HG03039 (cell line): ENCODE measurements at regions not wholly inside any gene's neighbourhood (a gene's known extent, or its start where the extent isn't known, plus 50 kb on each side); places are given as distances from the start of the nearest gene placed in this dataset.
A peak's percentile ranks its signal among the peaks of the same experiment; 100 is the strongest.

Experiments
- ATAC-seq: cut with Tn5 transposase; IDR thresholded peaks from one replicate; pipeline ENCODE4 v1.9.1; 2021; ENCODE audit warnings: mild to moderate bottlenecking, moderate library complexity; ENCODE audit not compliant: unreplicated experiment

DNA sequence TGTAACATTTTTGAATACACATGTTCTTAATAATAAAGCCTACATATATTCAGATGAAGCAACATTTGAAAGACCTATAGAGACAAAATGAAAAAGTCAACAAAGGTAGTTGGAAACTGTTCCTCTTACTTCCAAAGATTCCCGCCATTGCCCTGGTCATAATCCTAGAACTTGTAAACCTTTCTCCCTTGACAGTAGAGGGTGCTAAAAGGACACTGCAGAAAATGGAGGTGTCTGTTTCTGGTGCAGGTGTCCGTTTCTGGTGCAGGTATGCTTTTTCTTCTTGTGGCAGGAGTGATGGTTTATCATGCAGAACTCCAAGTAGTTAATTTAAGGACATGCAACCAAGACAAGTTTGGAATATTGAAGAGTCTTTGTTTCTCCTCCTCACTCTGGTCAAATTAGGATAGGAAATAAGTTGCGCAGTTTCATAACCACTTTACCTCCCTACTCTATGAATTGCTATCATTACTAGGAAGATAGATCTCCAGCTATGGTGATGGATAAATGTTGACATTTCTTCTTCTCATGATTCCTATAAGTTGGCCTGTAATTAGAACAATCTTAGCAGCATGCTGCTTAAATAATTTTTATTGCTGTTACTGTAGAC is 56.0 kb upstream of the FAM174A start:
- no peak for ATAC-seq

DNA sequence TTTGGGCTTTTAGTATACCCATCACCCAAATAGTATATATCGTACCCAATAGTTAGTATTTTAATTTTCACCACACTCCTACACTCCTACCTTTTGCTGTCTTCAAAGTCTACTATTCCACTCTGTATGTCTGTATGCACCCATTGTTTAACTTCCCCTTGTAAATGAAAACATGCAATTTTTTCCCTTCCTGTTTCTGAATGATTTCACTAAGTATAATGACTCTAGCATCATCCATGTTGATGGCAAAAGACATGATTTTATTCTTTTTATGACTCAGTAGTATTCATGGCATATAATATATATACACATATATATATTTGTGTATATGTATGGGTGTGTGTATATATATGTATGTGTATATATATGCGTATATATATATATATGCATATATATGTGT is 63.1 kb upstream of the FAM174A start:
- ATAC-seq, result no peak

DNA sequence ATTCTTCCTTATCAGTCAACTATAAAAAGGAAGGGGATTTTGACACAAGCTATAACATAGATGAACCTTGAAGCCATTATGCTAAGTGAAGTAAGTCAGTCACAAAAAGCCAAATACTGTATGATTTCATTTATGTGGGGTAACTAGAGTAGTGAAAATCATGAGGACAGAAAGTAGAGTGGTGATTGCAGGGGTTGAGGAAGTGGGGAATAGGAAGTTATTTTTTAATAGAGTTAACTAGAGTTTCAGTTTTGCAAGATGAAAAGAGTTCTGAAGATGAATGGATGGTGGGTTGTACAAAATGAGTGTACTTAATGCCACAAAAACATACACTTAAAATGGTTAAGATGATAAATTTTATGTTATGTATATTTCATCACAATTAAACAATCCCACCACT is 65.4 kb upstream of the FAM174A start:
- ATAC-seq, result no peak

DNA sequence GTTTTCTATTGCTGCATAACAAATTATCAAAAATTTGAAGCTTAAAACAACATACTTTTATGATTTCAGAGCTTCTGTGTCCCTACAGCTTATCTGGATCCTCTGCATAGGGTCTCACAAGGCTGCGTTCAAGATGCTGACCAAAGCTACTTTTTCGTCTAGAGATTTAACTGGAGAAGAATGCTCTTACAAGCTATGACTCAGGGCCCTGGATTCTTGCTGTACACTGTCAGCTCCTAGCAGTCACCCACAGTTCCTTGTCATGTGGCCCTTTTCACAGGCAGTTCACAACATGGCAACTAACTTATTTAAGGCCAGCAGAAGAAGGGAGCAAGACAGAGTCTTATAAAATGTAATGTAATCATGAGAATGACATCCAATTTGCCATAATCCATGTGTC is 70.8 kb upstream of the FAM174A start:
- no peak for ATAC-seq

DNA sequence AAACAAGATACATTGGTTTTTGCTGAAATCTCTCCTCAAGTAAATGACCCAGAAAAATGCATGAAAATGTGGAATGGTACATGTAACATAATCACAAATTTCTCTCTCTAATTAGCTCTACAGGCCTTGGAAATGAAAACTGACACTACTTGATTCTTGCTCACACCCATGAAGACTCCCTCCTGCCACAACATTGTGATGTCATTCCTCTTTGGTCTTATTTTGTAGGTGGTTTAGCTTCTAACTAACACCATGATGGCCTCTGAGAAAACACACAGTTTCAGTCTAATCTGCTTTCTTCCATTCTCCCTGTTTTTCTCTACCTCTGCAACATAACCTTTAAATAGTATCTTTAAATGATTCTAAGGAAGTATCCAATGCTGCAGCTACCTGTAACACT is 78.6 kb upstream of the FAM174A start:
- no peak for ATAC-seq

DNA sequence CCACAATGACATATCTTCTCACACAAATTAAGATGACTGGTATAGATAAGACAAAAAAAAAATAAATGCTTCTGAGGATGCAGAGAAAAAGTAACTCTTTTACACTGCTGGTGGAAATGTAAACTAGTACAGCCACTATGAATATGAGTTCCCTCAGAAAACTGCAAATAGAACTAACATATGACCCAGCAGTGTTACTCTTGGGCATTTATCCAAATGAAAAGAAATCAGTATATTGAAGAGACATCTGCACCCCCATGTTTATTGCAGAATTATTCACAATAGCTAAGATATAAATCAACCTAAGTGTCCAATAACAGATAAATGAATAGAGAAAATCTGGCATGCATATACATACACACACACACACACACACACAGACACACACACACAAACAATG is 83.0 kb upstream of the FAM174A start:
- no peak for ATAC-seq

DNA sequence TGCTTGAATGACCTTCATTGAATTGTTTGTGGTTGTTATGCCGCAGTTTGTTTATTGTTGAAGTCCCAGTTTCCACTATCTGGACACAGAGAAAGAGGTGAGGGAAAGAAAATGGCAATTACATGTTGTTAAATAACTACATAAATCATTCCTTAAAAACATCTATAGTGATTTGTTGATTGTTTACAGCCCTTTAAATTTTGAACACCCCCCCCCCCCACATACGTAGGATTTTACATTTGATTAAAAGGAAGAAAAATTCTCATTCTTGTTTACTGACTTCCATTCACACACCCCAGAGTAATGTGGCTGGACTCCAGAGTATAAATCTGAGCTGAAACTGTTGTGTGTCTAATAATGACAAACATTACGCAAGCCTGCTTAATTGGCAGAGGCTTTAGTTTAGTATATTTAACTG is 87.1 kb upstream of the FAM174A start:
- no peak for ATAC-seq

DNA sequence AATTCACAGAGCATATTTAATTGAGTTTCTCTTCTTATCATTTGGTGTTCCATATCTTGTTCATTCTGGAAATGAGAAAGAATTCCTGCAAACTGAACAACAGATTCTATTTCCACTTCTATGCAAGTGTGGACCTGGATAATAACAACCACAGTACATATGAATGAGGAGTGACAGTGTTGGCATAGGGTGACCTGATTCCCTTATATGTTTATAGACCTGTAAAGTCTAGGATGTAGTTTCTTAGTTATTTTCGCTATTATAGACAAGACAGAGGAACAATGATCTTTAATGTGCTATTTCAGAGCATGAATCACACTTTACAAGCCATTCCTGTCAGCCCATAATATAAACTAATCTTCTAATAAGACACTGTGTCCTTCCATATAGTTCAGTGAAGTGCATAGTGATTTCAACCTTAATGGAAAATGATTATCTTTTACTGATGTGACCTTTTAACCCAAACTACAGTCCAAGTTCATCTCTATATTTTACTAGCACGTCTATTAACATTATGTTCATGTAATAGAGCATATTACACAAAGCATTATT is 88.2 kb upstream of the FAM174A start:
- ATAC-seq, result no peak

DNA sequence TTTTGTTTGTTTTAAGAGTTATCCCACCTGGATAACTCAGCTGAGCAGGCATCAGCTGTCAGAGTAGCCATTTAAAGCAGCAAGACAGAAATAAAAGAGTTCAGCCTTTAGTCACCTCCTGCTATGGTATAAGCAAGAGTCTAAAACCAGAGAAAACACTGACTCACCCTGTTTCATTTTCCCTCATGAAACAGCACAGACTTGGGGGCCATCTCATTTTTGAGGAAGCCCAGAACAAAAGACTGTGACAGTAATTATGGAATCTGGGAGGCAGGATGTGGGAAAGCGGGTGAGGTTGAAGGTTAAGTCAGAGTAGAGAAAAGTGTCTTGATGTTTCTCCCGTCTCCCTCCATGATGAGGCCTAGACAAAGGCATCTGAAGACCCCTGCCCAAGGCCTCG is 90.2 kb upstream of the FAM174A start:
- no peak for ATAC-seq

DNA sequence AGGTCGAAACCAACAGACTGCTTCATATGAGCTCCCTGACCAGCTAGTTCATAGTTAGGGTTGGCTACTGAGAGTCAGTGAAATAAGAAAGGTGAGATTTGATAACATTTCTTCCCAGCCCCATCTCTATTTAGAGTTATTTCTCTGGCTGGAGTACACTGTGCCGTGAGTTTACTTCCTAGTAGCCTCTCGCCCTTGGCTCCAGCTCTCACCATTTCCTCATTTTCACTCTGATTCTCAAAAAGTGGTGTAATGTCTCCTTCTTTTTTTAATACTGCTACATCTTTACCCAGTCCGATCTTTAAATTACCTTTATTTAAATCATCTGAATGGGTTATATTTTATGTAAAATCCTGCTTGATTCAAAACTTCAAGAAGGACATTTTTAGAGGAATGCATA is 100.4 kb upstream of the FAM174A start:
- no peak for ATAC-seq

DNA sequence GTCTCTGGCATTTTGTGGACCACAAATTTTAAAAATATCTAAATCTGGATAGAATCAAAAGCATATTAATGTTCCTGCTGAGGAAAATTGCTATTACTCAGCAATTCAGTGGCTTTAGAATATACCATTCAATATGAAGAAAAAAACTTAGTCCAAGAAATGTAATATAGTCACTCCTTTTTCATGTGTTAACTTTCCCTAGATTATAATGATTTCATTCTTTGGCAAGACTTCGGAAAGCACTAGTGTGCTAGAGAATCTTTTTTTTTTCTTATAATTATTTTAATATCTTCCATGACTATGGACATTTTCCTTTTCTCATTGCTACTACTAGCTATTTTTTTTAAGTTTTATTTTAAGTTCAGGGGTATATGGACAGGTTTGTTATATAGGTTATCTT is 102.4 kb upstream of the FAM174A start:
- no peak for ATAC-seq

DNA sequence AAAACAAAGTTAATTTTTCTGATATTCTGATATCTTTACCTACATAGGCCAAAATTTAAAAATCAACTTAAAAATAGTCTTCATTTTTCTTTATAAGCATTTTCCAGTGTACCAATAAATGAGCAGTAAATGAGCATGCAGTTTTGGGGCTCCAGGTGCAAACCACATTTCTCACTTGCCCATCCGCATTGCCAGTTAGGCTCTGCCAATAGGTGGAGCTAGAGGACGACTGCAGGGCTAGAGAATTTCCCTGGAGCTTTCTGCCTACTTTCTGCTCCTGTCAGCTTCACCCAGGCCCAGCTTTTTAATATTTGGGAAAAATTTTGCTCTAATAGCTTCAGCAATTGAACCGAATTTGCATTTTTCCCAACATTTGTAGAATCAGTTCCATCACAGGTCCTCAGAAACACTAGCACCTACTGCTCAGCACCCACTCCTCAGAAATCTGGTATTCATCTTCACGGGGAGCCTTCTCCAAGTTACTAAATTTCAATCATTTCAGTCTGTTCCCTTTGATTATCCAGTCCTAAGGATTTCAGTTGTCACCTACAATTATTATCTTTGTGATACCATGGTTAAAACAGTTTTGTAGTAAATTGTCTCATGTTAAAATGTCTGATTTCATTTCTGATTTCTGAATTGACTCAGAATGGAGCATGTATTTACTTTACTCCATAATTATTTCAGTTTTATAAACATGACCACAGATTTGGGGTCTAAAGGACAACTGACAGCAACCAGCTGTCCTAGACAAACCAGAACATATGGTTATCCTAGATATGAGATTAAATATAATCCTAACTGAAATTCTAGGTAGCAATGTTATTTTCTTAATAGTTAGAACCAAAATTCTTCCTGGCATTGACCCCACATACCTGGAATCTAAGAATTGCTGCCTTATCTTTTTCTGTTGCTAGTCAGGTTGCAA is 104.6 kb upstream of the FAM174A start:
- ATAC-seq, result peak; percentile 82

DNA sequence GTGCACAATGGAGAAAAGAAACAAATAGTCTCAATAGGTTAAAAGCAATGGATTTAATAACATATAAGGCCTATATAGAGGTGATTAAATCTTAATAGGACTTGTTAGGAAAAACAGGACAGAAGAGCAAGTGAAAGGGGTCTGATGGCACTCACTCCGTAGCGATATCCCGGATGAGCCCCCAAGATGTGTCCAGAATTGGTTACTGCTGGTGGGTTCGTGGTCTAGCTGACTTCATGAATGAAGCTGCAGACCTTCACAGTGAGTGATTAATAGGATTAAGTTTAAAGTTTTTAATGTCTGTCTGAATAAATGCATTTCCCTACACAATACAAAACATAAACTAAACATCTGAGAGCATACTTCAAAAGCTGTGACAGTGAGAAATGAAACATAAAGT is 110.4 kb upstream of the FAM174A start:
- no peak for ATAC-seq

DNA sequence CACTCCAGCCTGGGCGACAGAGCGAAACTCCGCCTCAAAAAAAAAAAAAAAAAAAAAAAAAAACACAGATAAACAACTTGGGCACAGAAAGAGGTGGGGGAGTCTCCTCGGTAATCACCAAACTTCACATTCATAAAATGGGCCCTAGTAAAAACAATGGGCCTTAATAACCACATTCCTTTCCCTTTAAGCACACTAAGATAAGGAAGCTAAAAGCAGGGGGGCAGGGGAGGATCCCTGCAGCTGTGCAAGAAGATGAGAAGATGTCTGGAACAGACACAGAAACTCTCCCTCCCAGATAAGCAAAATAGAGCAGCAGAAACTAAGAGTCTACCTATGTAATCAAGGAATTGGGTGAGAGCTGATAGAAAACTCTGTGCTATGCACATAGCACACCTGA is 111.2 kb upstream of the FAM174A start:
- no peak for ATAC-seq

DNA sequence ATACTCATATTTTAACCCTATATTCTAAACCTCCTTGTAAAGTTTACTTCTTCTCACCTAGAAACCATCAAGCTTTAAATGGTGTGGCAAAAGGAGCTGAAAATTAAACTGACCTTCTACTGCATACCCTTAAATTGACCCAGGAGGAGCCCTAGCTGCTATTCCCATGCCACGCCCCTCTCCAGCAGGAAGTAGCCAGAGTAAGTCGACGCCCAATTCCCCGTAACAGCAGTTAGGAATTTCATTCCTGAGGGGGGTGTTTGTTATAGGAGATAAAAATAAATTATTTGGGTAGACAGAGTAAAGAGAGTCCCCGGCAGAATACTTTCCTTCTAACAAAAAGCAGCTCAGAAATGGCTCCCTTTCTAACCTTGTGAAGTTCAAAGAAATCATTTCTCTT is 111.8 kb upstream of the FAM174A start:
- ATAC-seq, result no peak

DNA sequence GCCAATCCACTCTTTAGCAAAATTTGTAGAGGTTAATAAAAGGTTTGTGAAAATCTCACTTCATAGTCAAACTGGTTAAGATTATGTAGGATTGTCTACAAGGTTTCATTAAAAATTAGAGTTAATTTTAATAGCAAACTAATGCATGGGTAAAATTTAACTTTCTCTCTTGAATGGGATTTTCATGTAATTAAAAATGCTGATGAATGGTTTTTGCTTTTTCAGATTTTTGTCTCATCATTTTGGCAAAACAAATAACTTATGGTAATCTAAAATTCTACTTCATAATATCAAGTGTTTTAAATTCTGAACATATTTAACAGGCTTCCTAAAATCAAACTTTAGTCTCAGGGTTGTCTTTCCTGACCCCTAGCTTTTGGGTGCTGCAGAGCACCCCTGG is 113.8 kb upstream of the FAM174A start:
- no peak for ATAC-seq

DNA sequence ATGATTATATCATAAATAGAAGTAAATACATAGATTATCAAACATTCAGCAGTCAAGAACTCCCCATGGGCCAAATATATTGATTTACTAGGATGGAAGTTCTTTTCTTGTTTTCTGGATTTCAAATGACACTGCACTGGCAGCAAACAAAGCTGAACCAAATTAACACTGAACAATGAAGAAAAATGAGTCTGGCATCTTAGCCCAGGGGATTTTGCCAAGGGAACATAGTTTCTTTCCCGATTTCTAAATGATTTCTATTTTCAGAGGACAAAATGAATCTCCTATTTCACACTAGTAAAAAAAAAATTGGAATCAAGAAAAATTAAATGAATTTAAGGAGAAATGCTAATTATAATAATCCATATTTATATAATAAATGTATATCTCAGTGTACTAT is 116.9 kb upstream of the FAM174A start:
- ATAC-seq, result no peak

DNA sequence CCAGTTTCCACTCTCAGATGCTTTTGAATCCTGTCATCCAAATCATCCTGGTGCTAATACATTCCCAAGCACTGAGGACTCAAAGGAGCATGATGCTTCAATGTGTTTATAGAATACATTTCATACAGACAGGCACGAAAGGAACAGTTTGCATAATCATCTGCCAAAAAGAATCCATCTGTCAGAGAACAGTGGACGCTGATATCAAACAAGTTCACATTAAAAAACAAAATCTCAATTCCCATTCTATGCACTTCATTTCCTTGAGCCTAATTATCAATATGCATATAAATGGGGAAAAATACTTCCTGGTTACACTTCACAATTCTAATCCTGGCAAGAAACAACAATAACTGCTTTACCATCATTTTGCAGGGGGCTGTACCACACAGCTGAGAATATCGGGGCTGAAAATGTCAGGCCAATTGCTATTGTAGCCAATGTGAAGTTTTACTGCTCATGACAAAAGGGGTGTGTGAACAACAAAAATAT is 125.5 kb upstream of the FAM174A start:
- no peak for ATAC-seq

DNA sequence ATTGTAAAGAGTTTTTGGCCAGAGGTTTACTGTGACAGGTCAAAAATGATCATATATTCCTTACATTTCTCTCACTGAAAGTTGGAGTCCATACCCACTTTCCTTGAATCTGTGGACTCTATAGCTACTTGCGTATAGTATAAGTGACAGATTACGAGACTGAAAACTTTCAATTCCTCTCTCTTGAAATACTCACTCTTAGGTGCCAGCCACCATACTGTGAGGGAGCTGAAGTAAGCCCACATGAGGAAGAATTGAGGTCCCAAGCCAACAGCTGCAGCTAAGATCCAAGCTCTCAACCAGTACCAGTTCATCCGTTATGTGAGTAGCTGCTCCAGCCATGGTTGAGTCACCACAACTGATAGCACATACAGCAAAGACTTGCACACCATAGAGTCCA is 128.1 kb upstream of the FAM174A start:
- no peak for ATAC-seq

DNA sequence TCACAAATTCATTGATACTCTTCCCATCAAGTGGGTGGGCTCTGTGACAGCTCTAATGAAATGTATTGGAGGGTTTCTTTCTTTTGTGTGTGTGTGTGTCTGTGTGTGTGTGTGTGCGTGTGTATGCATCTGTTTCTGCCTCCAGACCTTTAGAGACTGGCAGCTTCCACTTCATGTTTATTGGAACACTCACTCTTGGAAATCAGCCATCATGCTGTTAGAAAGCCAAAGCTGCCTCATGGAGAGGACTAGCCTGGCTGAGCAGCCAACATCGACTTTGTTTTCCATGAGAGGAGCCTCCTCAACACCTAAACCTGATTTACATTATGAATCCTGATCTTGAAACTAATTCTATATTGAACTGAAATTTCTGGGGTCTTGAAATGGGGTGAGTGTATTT is 128.5 kb upstream of the FAM174A start:
- no peak for ATAC-seq

DNA sequence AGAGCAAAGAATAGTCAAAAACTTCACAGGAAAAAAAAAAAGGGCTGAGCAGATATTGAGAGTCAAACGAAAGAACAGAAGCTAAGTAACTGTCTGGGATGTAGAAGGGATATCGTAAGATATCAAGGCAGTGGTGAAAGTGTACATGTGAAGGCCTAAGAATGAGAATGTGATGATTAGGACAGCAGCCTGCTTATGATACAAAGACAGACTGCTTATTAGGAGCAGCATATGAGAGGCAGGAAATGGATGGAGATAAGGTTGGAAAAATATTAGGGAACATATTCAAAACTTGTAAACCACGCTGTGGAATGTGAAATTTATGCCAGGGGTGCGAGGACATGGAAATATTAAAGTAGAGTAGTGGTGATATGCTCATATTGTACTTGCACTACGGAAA is 133.1 kb upstream of the FAM174A start:
- ATAC-seq, result no peak

DNA sequence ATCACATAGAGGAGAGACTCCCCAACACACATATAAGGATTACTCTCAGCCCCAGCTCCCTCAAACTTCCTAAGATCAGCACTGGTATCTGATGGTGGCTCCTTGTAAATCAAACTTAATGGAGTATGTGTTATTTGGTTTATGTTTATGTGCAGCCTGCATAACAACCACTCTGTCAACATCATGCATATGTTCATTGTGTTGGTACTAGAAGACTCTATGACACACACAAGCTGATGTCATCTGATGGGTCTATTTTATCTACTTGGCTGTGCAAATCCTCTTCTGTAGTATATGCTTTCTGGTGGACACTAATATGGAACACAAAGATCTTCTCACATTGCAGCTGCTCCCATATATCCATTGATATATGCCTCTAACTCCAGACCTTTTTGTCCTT is 134.0 kb upstream of the FAM174A start:
- no peak for ATAC-seq
